Loucy (cell line): ENCODE measurements at regions not wholly inside any gene's neighbourhood (a gene's known extent, or its start where the extent isn't known, plus 50 kb on each side); places are given as distances from the start of the nearest gene placed in this dataset.
"Not testable (repeated sequence)": the region's sequence is repeated elsewhere in the genome, so short reads cannot be mapped to it uniquely, and the experiment has no call there.

Experiments
- H2AFZ ChIP-seq: fragments of 200-600 bp; sonication (generic); 2 replicates; pipeline ENCODE4 v1.6.0; 2016; ENCODE audit warnings: antibody characterized with exemption, mild to moderate bottlenecking, low read length, moderate library complexity
- H3F3A ChIP-seq: fragments of 200-600 bp; 2 replicates; pipeline ENCODE4 v1.6.0; 2016; ENCODE audit warnings: antibody characterized with exemption, low read depth, mild to moderate bottlenecking
- H3K27me3 ChIP-seq: fragments of 200-600 bp; sonication (generic); 2 replicates; pipeline ENCODE4 v1.6.1; 2014; ENCODE audit warnings: low read length, mild to moderate bottlenecking; ENCODE audit not compliant: insufficient read depth, poor library complexity, severe bottlenecking
- H3K36me3 ChIP-seq: fragments of 200-600 bp; sonication (generic); 2 replicates; pipeline ENCODE4 v1.6.1; 2016; ENCODE audit warnings: low read length; ENCODE audit not compliant: insufficient read depth
- H3K4me1 ChIP-seq: fragments of 200-600 bp; sonication (generic); 2 replicates; pipeline ENCODE4 v1.5.1; 2014; ENCODE audit warnings: low read length, mild to moderate bottlenecking; ENCODE audit not compliant: insufficient read depth, poor library complexity, severe bottlenecking
- H3K4me2 ChIP-seq: fragments of 200-600 bp; sonication (generic); 2 replicates; pipeline ENCODE4 v1.6.0; 2014; ENCODE audit warnings: antibody characterized with exemption, low read length, low read depth, mild to moderate bottlenecking; ENCODE audit not compliant: poor library complexity, severe bottlenecking
- H3K4me3 ChIP-seq: fragments of 200-600 bp; sonication (generic); 2 replicates; pipeline ENCODE4 v1.5.1; 2014; ENCODE audit warnings: low read length, mild to moderate bottlenecking, mixed read lengths; ENCODE audit not compliant: poor library complexity, severe bottlenecking
- H3K79me2 ChIP-seq: fragments of 200-600 bp; sonication (generic); 2 replicates; pipeline ENCODE4 v1.6.1; 2014; ENCODE audit warnings: low read length; ENCODE audit not compliant: insufficient read depth
- H3K9ac ChIP-seq: fragments of 200-600 bp; sonication (generic); 2 replicates; pipeline ENCODE4 v1.6.0; 2014; ENCODE audit warnings: mild to moderate bottlenecking, low read depth, low read length, moderate library complexity; ENCODE audit not compliant: poor library complexity, severe bottlenecking
- H3K9me2 ChIP-seq: fragments of 200-600 bp; sonication (generic); replicated peaks from 2 replicates; pipeline ENCODE4 v1.6.1; 2016; ENCODE audit warnings: low read depth, low read length, mixed read lengths
- H3K9me3 ChIP-seq: fragments of 200-600 bp; sonication (generic); 2 replicates; pipeline ENCODE4 v1.6.1; 2014; ENCODE audit warnings: mild to moderate bottlenecking, antibody characterized with exemption, low read length, low read depth; ENCODE audit not compliant: insufficient read depth
- H4K20me1 ChIP-seq: fragments of 200-600 bp; sonication (generic); 2 replicates; pipeline ENCODE4 v1.6.0; 2014; ENCODE audit warnings: antibody characterized with exemption, low read length, mild to moderate bottlenecking; ENCODE audit not compliant: insufficient read depth, poor library complexity, severe bottlenecking
- CTCF ChIP-seq: fragments of 200-600 bp; sonication (generic); conservative IDR thresholded peaks from 2 replicates; pipeline ENCODE4 v1.5.1; 2014; ENCODE audit warnings: mild to moderate bottlenecking, antibody characterized with exemption, low read length
- EZH2phosphoT487 ChIP-seq: fragments of 200-600 bp; IDR thresholded peaks from 2 replicates; pipeline ENCODE4 v1.6.1; 2018; ENCODE audit warnings: antibody characterized with exemption, mild to moderate bottlenecking, moderate library complexity, borderline replicate concordance

- not testable (repeated sequence) for H3K9me2 ChIP-seq, H3F3A ChIP-seq, H3K9me3 ChIP-seq, H3K36me3 ChIP-seq, H4K20me1 ChIP-seq, H3K4me2 ChIP-seq, H3K4me3 ChIP-seq, H2AFZ ChIP-seq, H3K9ac ChIP-seq, H3K79me2 ChIP-seq, H3K27me3 ChIP-seq
- peaks cover 12% of the 10 kb centered on the region for H3K4me1 ChIP-seq
These were observed 69.5 kb downstream of the MDH2 start for GRCh38 chr7:76117306-76117991.

GRCh38 chr7:76118253-76119036, 70.5 kb downstream of the MDH2 start:
- not testable (repeated sequence) for H3K4me3 ChIP-seq, H3K9me3 ChIP-seq, H3K79me2 ChIP-seq, H3K36me3 ChIP-seq, H2AFZ ChIP-seq, H4K20me1 ChIP-seq, H3K9me2 ChIP-seq, H3K9ac ChIP-seq, H3K27me3 ChIP-seq, H3F3A ChIP-seq, H3K4me2 ChIP-seq
- peaks cover 16% of the 10 kb centered on the region for H3K4me1 ChIP-seq

GRCh38 chr7:76121044-76121443, 73.1 kb downstream of the MDH2 start:
- Histone ChIP-seq H3K9ac (no peak overlapping the region), H4K20me1 (no peaks in the 10 kb centered on the region), H3K79me2 (no peaks in the 10 kb centered on the region), H2AFZ (no peak overlapping the region), H3K4me1 (peaks cover 16% of the 10 kb centered on the region), H3K4me3 (no peak overlapping the region), H3K9me3 (no peaks in the 10 kb centered on the region), H3F3A (no peaks in the 10 kb centered on the region), H3K36me3 (no peaks in the 10 kb centered on the region), H3K9me2 (no peaks in the 10 kb centered on the region), H3K4me2 (no peak overlapping the region), H3K27me3 (no peaks in the 10 kb centered on the region)
- no peak for TF ChIP-seq EZH2phosphoT487
- TF ChIP-seq CTCF = no peak

GRCh38 chr7:76122516-76123239, 74.8 kb downstream of the MDH2 start:
- H2AFZ ChIP-seq = peak overlapping the region; percentile 26; the same call in 1 of the 2 replicates
- H3K4me2 ChIP-seq = peak overlapping the region; percentile 53
- peak overlapping the region; percentile 21 for H3K4me3 ChIP-seq
- no peaks in the 10 kb centered on the region for H3K27me3 ChIP-seq
- no peaks in the 10 kb centered on the region for H3K36me3 ChIP-seq
- TF ChIP-seq CTCF (no peak), EZH2phosphoT487 (no peak)
- no peaks in the 10 kb centered on the region for H4K20me1 ChIP-seq
- H3K9me2 ChIP-seq = no peaks in the 10 kb centered on the region
- H3K4me1 ChIP-seq = peaks cover 16% of the 10 kb centered on the region
- no peaks in the 10 kb centered on the region for H3K79me2 ChIP-seq
- H3K9ac ChIP-seq = no peak overlapping the region
- no peaks in the 10 kb centered on the region for H3F3A ChIP-seq
- H3K9me3 ChIP-seq = no peaks in the 10 kb centered on the region
